Endothelial cell of umbilical vein (primary cell): ENCODE measurements at regions not wholly inside any gene's neighbourhood (a gene's known extent, or its start where the extent isn't known, plus 50 kb on each side); places are given as distances from the start of the nearest gene placed in this dataset.

ENCODE experiments used
- BruUV-seq: library from RNA; stranded (reverse); fragments of 400-500 nt; replicated peaks from 2 replicates; lab custom pipeline; 2021; lab: Mats Ljungman, UMichigan
- CTCF ChIA-PET: fragments of 300-600, 350-600 bp; sonication (Branson Sonifier 250); formaldehyde crosslinking; loops from one replicate; lab custom pipeline; 2021; ENCODE audit warnings: antibody characterized with exemption, inconsistent platforms; lab: Charles Lee
- POLR2A ChIA-PET: fragments of 300-600, 350-600 bp; sonication (Branson Sonifier 250); formaldehyde crosslinking; loops from one replicate; lab custom pipeline; 2021; ENCODE audit warnings: antibody characterized with exemption, inconsistent platforms; lab: Charles Lee
- DNase-seq: peaks from one replicate; pipeline ENCODE4 v3.0.0-alpha.2; 2011; ENCODE audit warnings: low read depth, low spot score
- FAIRE-seq: peaks from 2 replicates; lab custom pipeline; 2011; peaks lifted over from hg19 to GRCh38; lab: Jason Lieb, UNC
- H2AFZ ChIP-seq: 2 replicates; pipeline ENCODE4 v1.6.0; 2012; ENCODE audit warnings: low read depth, low read length, control low read depth, inconsistent platforms
- H3K27ac ChIP-seq: 2 replicates; pipeline ENCODE4 v1.5.1; 2011; ENCODE audit warnings: low read depth, mild to moderate bottlenecking, control low read depth, low read length, moderate library complexity; ENCODE audit not compliant: insufficient read depth
- H3K27me3 ChIP-seq, 2 experiments: 2 replicates each; pipeline versions ENCODE4 v1.6.0 to v1.6.1; 2011; ENCODE audit warnings: low read length in 2 of 2, mixed read lengths in 1 of 2; ENCODE audit not compliant: control insufficient read depth in 2 of 2, insufficient read depth in 2 of 2
- H3K36me3 ChIP-seq, 2 experiments: 2 replicates in 1 of 2; 3 replicates in 1 of 2; pipeline ENCODE4 v1.5.1; 2011; ENCODE audit warnings: low read length in 2 of 2, mild to moderate bottlenecking in 1 of 2, moderate library complexity in 1 of 2; ENCODE audit not compliant: control insufficient read depth in 2 of 2, insufficient read depth in 2 of 2; ENCODE audit errors: extremely low read depth in 1 of 2
- H3K4me1 ChIP-seq: 3 replicates; pipeline ENCODE4 v1.5.1; 2011; ENCODE audit warnings: mild to moderate bottlenecking, low read length; ENCODE audit not compliant: control insufficient read depth, insufficient read depth; ENCODE audit errors: extremely low read depth
- H3K4me2 ChIP-seq: 2 replicates; pipeline ENCODE4 v1.6.1; 2011; ENCODE audit warnings: low read length, control low read depth, mixed read lengths; ENCODE audit not compliant: insufficient read depth
- H3K4me3 ChIP-seq, 3 experiments: fragments of 200-600 bp in 1 of 3; sonication (generic), shearing (Covaris generic) in 1 of 3; replicated peaks in 1 of 3; 2 replicates each; pipeline ENCODE4 v1.5.1; 2011 to 2016; ENCODE audit warnings: control low read depth in 3 of 3, low read length in 3 of 3, mild to moderate bottlenecking in 2 of 3, inconsistent platforms in 1 of 3, low read depth in 1 of 3, moderate library complexity in 1 of 3; ENCODE audit not compliant: insufficient read depth in 1 of 3
- H3K79me2 ChIP-seq: 2 replicates; pipeline ENCODE4 v1.6.0; 2012; ENCODE audit warnings: low read length, inconsistent platforms; ENCODE audit not compliant: control insufficient read depth, insufficient read depth
- H3K9ac ChIP-seq: replicated peaks from 2 replicates; pipeline ENCODE3; 2011; ENCODE audit warnings: low read length, control low read depth; ENCODE audit not compliant: insufficient read depth; ENCODE audit errors: extremely low read depth
- H3K9me1 ChIP-seq: replicated peaks from 3 replicates; pipeline ENCODE4 v1.6.0; 2011; ENCODE audit warnings: mild to moderate bottlenecking, low read length; ENCODE audit not compliant: control insufficient read depth, insufficient read depth; ENCODE audit errors: extremely low read depth
- H3K9me3 ChIP-seq: replicated peaks from 2 replicates; pipeline ENCODE4 v1.5.1; 2012; ENCODE audit warnings: low read length, inconsistent platforms; ENCODE audit not compliant: control insufficient read depth, insufficient read depth
- H4K20me1 ChIP-seq: replicated peaks from 2 replicates; pipeline ENCODE3; 2011; ENCODE audit warnings: mild to moderate bottlenecking, low read length; ENCODE audit not compliant: control insufficient read depth, insufficient read depth; ENCODE audit errors: extremely low read depth
- CTCF ChIP-seq, 2 donors: IDR thresholded peaks; 1 replicate in 1 of 2; 2 replicates in 1 of 2; pipeline ENCODE4 v1.5.1; 2011; ENCODE audit warnings: low read length in 2 of 2, mild to moderate bottlenecking in 2 of 2, moderate library complexity in 2 of 2, control low read depth in 1 of 2, inconsistent platforms in 1 of 2, low read depth in 1 of 2; ENCODE audit not compliant: insufficient read depth in 1 of 2; ENCODE audit errors: extremely low read depth in 1 of 2
- EZH2 ChIP-seq: IDR thresholded peaks from 2 replicates; pipeline ENCODE4 v1.6.1; 2012; ENCODE audit warnings: borderline replicate concordance, low read depth, mild to moderate bottlenecking, moderate library complexity, low read length, inconsistent platforms; ENCODE audit not compliant: severe bottlenecking
- FOS ChIP-seq: IDR thresholded peaks from 2 replicates; pipeline ENCODE4 v1.6.1; 2011; ENCODE audit warnings: mild to moderate bottlenecking, low read length, moderate library complexity, borderline replicate concordance; ENCODE audit not compliant: insufficient read depth
- GATA2 ChIP-seq: IDR thresholded peaks from 2 replicates; pipeline ENCODE4 v1.7.0; 2011; ENCODE audit warnings: low read depth, mild to moderate bottlenecking, moderate library complexity, mixed read lengths, low read length; ENCODE audit not compliant: insufficient read length, insufficient read depth
- JUN ChIP-seq: IDR thresholded peaks from 2 replicates; pipeline ENCODE4 v1.6.1; 2011; ENCODE audit warnings: borderline replicate concordance, low read depth; ENCODE audit not compliant: insufficient read length, insufficient read depth
- MAX ChIP-seq: IDR thresholded peaks from 2 replicates; pipeline ENCODE4 v1.6.1; 2011; ENCODE audit not compliant: insufficient read depth, insufficient read length
- MYC ChIP-seq: IDR thresholded peaks from one replicate; pipeline ENCODE4 v1.6.1; 2011; ENCODE audit warnings: mild to moderate bottlenecking, low read depth, low read length
- POLR2A ChIP-seq: IDR thresholded peaks from 2 replicates; pipeline ENCODE4 v1.6.1; 2012; ENCODE audit warnings: low read depth, mild to moderate bottlenecking, control low read depth, low read length
- POLR2AphosphoS5 ChIP-seq: IDR thresholded peaks from 2 replicates; pipeline ENCODE4 v1.6.1; 2012; ENCODE audit warnings: low read depth, mild to moderate bottlenecking, control low read depth, low read length, moderate library complexity; ENCODE audit not compliant: insufficient read depth
- dilution Hi-C: fragments of 300-500 bp; cut with MboI; formaldehyde crosslinking; loops from one replicate; pipeline ENCODE4 v1.15.0; 2019; ENCODE audit warnings: low sequenced_read_pairs; ENCODE audit not compliant: extremely low pct_ligation_motif_present
- intact Hi-C: fragments of 100-400 bp; cut with micrococcal nuclease; formaldehyde crosslinking; loops from one replicate; pipeline ENCODE4 v1.10.0; 2022

- no peaks in the 10 kb centered on the region for H4K20me1 ChIP-seq
- FAIRE-seq: no peak
- BruUV-seq: no TSS peak
- DNase-seq: no peak
- no peaks in the 10 kb centered on the region for H3K79me2 ChIP-seq
- H3K9me3 ChIP-seq: peaks cover 9% of the 10 kb centered on the region
- no peaks in the 10 kb centered on the region for H3K9me1 ChIP-seq
- no peak overlapping the region for H3K4me3 ChIP-seq
- H3K4me1 ChIP-seq: no peaks in the 10 kb centered on the region
- H2AFZ ChIP-seq: no peak overlapping the region
- CTCF ChIA-PET: no interaction called here
- intact Hi-C loops: no loop called here
- no peak overlapping the region for H3K4me2 ChIP-seq
- H3K9ac ChIP-seq: no peak overlapping the region
- TF ChIP-seq JUN: no peak
- TF ChIP-seq POLR2A: no peak
- no peak for TF ChIP-seq MYC
- no peak for TF ChIP-seq GATA2
- TF ChIP-seq FOS: no peak
- TF ChIP-seq MAX: no peak
- no peak for TF ChIP-seq POLR2AphosphoS5
- no peak for TF ChIP-seq EZH2
- no peak for TF ChIP-seq CTCF (IDR thresholded peaks at IDR 0.05; ENCODE audit: extremely low read depth in 1 of 2, insufficient read depth in 1 of 2, low read depth in 1 of 2, low read length in 2 of 2)
- POLR2A ChIA-PET: no interaction called here
- no peaks in the 10 kb centered on the region for H3K27me3 ChIP-seq
- H3K36me3 ChIP-seq: no peaks in the 10 kb centered on the region
- dilution Hi-C loops: no loop called here
- H3K27ac ChIP-seq: no peak overlapping the region
Measured at GRCh38 chr4:189090174-189090814, 850.4 kb upstream of the FRG1 start.
